ENCODE measurements at regions not wholly inside any gene's neighbourhood (a gene's known extent, or its start where the extent isn't known, plus 50 kb on each side); places are given as distances from the start of the nearest gene placed in this dataset.
"Not testable (repeated sequence)": the region's sequence is repeated elsewhere in the genome, so short reads cannot be mapped to it uniquely, and the experiment has no call there.

DNA sequence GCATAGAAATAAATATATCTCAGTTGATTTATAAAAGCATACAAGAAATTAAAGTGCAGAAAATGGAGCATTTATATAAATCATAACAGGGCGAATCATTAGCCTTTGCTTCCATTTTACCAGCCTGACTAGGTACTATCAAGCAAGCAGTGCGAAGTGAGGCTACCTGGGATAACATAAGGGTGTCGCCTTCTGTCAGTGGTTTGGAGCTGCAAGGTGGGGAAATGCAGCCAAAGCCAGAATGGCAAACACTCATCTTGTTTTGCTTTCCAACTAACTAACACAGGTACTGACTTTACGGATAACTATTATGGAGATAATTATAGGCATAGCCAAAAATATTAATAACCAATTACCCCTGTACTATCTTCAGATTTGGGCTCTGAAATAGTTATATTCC is 1459.8 kb downstream of the RAPGEF2 start:
- Mint-ChIP-seq H3K4me1 (ENCODE audit: low read depth) (no peaks in the 10 kb centered on the region), H3K36me3 (ENCODE audit: low read depth) (no peaks in the 10 kb centered on the region), H3K9me3 (peaks cover 15% of the 10 kb centered on the region; the same call in 1 of the 2 replicates), H3K27me3 (ENCODE audit: insufficient read depth) (no peaks in the 10 kb centered on the region), H3K27ac (no peak overlapping the region), H3K4me3 (no peak overlapping the region)
- TF ChIP-seq, protein P1, sequence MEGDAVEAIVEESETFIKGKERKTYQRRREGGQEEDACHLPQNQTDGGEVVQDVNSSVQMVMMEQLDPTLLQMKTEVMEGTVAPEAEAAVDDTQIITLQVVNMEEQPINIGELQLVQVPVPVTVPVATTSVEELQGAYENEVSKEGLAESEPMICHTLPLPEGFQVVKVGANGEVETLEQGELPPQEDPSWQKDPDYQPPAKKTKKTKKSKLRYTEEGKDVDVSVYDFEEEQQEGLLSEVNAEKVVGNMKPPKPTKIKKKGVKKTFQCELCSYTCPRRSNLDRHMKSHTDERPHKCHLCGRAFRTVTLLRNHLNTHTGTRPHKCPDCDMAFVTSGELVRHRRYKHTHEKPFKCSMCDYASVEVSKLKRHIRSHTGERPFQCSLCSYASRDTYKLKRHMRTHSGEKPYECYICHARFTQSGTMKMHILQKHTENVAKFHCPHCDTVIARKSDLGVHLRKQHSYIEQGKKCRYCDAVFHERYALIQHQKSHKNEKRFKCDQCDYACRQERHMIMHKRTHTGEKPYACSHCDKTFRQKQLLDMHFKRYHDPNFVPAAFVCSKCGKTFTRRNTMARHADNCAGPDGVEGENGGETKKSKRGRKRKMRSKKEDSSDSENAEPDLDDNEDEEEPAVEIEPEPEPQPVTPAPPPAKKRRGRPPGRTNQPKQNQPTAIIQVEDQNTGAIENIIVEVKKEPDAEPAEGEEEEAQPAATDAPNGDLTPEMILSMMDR (IDR thresholded peaks at IDR 0.05), result no peak
- no peak for DNase-seq

DNA sequence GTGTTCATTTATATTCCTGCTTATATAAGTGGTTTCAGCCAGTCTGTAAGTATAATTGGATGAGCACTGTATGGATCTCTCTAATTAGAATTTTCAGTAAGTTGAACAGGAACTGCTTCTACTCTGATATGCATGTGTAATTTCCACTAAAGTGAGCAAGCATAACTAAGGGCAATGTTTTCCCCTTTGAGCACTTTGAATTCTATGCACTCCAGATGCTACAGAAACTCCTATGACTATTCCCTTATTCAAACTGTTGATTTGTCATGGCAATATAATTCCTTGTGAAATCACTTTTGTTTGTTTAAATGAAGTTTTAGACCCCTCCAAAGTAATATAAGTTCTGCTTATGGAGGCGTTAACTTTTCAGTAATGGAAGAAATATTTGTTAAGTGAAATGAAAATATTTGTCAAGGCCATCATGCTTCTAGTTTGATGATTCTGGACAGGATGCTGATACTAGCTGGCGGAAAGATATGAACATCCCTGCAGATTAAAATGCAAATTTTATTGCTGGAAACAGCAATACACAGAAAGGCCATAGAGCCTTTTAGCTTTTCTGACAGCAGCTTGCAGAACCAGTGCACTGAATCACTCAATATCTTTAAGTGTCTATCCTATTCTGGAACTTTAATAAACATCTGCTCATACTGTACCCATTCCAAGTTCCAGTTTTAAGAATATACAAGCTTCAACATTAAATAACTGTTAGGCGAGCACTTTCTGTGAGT is 1460.8 kb downstream of the RAPGEF2 start:
- H3K4me1 Mint-ChIP-seq (ENCODE audit: low read depth), result no peaks in the 10 kb centered on the region
- H3K27me3 Mint-ChIP-seq (ENCODE audit: insufficient read depth), result no peaks in the 10 kb centered on the region
- H3K27ac Mint-ChIP-seq, result no peak overlapping the region
- peaks cover 21% of the 10 kb centered on the region for H3K9me3 Mint-ChIP-seq
- no peak overlapping the region for H3K4me3 Mint-ChIP-seq
- no peaks in the 10 kb centered on the region for H3K36me3 Mint-ChIP-seq (ENCODE audit: low read depth)
- DNase-seq, result no peak
- TF ChIP-seq, protein P1 (IDR thresholded peaks at IDR 0.05), result no peak

DNA sequence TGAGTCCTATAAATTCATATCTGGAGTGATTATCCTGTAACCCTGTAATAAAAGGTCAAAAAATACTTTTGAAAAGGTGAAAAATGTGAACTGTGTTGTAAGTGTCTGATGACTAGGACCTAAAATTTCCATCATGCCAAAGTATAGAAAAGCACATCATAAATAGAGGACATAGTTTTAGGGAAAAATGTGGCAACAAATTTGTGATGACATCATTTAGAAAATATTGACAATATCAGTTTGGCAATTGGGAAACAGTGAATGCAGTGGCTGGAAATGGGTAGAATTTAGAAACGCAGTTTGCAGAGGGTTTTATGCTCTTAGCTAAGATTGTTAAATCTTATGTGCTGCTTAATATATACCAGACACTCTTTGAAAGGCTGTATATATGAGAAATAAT is 1464.8 kb downstream of the RAPGEF2 start:
- H3K27me3 Mint-ChIP-seq (ENCODE audit: insufficient read depth), result no peaks in the 10 kb centered on the region
- DNase-seq, result no peak
- H3K9me3 Mint-ChIP-seq, result peaks cover 18% of the 10 kb centered on the region
- H3K4me3 Mint-ChIP-seq, result no peak overlapping the region
- no peak overlapping the region for H3K27ac Mint-ChIP-seq
- no peaks in the 10 kb centered on the region for H3K36me3 Mint-ChIP-seq (ENCODE audit: low read depth)
- H3K4me1 Mint-ChIP-seq (ENCODE audit: low read depth), result no peaks in the 10 kb centered on the region
- TF ChIP-seq, protein P1 (IDR thresholded peaks at IDR 0.05), result no peak

DNA sequence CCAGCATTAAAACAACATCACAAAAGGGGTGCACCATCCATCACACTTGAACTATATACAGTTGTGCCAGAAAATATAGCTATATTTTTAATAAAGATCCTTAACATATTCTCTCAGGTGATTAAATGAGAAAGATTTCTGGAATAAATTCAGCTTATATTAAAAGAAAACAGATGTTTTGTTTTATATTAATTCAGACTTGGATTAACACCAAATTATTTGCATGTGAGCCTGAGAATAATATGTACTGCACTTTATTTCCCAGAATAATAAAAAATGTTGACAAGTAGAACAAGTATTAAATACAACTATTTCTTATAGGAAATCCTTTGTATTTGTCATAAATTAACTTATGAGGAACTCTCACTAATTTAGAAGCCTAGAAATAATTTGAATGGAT is 1467.4 kb downstream of the RAPGEF2 start:
- TF ChIP-seq, protein P1 (IDR thresholded peaks at IDR 0.05), result no peak
- H3K4me1 Mint-ChIP-seq (ENCODE audit: low read depth), result no peaks in the 10 kb centered on the region
- no peaks in the 10 kb centered on the region for H3K36me3 Mint-ChIP-seq (ENCODE audit: low read depth)
- H3K27ac Mint-ChIP-seq, result no peak overlapping the region
- H3K27me3 Mint-ChIP-seq (ENCODE audit: insufficient read depth), result no peaks in the 10 kb centered on the region
- no peak overlapping the region for H3K4me3 Mint-ChIP-seq
- H3K9me3 Mint-ChIP-seq, result peaks cover 29% of the 10 kb centered on the region
- no peak for DNase-seq

DNA sequence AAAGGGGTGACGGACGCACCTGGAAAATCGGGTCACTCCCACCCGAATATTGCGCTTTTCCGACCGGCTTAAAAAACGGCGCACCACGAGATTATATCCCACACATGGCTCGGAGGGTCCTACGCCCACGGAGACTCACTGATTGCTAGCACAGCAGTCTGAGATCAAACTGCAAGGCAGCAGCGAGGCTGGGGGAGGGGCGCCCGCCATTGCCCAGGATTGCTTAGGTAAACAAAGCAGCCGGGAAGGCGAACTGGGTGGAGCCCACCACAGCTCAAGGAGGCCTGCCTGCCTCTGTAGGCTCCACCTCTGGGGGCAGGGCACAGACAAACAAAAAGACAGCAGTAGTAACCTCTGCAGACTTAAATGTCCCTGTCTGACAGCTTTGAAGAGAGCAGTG is 1471.4 kb downstream of the RAPGEF2 start:
- H3K9me3 Mint-ChIP-seq, result peaks cover 22% of the 10 kb centered on the region
- DNase-seq; H3K4me3 Mint-ChIP-seq; H3K4me1 Mint-ChIP-seq (ENCODE audit: low read depth); H3K27me3 Mint-ChIP-seq (ENCODE audit: insufficient read depth); H3K36me3 Mint-ChIP-seq (ENCODE audit: low read depth); H3K27ac Mint-ChIP-seq: not testable (repeated sequence)

DNA sequence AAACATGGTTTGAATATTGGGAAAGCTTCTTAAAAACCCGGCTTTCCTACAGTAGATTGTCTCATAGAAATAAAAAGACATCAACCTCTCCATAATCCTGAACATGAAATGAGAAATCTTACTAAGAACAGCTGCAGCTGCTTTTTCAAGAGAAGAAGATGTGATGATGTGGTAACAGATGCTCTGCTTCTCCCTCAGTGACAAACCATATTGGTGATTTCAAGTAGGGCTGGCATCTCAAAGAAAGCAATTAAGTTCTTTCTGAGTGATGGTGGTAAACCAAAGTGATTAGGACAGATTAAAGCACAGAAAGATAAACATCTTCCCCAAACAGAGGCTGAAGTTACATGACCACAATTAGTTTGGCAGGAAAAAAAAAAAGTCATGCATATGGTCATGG is 1477.7 kb downstream of the RAPGEF2 start:
- Mint-ChIP-seq H3K9me3 (peaks cover 18% of the 10 kb centered on the region), H3K4me3 (no peak overlapping the region), H3K27me3 (ENCODE audit: insufficient read depth) (no peaks in the 10 kb centered on the region), H3K27ac (no peak overlapping the region), H3K4me1 (ENCODE audit: low read depth) (no peaks in the 10 kb centered on the region), H3K36me3 (ENCODE audit: low read depth) (no peaks in the 10 kb centered on the region; the same call in 1 of the 2 replicates)
- TF ChIP-seq, protein P1 (IDR thresholded peaks at IDR 0.05), result no peak
- no peak for DNase-seq
